Stimulated activated naive CD8-positive, alpha-beta T cell treated with anti-CD3 and anti-CD28 coated beads, Interleukin-15, Interleukin-2, amounts not matched to agents 100 ng/mL and 50 ng/mL, for 24 hours (primary cell): ENCODE measurements at regions not wholly inside any gene's neighbourhood (a gene's known extent, or its start where the extent isn't known, plus 50 kb on each side); places are given as distances from the start of the nearest gene placed in this dataset.
"Not testable (repeated sequence)": the region's sequence is repeated elsewhere in the genome, so short reads cannot be mapped to it uniquely, and the experiment has no call there.

Experiments used
- H3K27ac Mint-ChIP-seq: one replicate; pipeline ENCODE4 v1.8.0; 2021; ENCODE audit warnings: mild to moderate bottlenecking, mixed read lengths
- H3K27me3 Mint-ChIP-seq: one replicate; pipeline ENCODE4 v1.8.0; 2021; ENCODE audit warnings: mixed read lengths
- H3K36me3 Mint-ChIP-seq: one replicate; pipeline ENCODE4 v1.8.0; 2021; ENCODE audit warnings: low read depth, mixed read lengths
- H3K4me1 Mint-ChIP-seq: one replicate; pipeline ENCODE4 v1.8.0; 2021; ENCODE audit warnings: low read depth, mixed read lengths
- H3K4me3 Mint-ChIP-seq: one replicate; pipeline ENCODE4 v1.8.0; 2021; ENCODE audit warnings: mild to moderate bottlenecking, mixed read lengths
- H3K9me3 Mint-ChIP-seq: one replicate; pipeline ENCODE4 v1.8.0; 2021; ENCODE audit warnings: mixed read lengths

GRCh38 chr1:143709606-143710259, 262.1 kb downstream of the FAM72C start:
- H3K36me3 Mint-ChIP-seq, H3K4me3 Mint-ChIP-seq, H3K9me3 Mint-ChIP-seq, H3K4me1 Mint-ChIP-seq, H3K27ac Mint-ChIP-seq: not testable (repeated sequence)
- peaks cover 28% of the 10 kb centered on the region for H3K27me3 Mint-ChIP-seq

- not testable (repeated sequence) for H3K36me3 Mint-ChIP-seq, H3K27ac Mint-ChIP-seq, H3K9me3 Mint-ChIP-seq, H3K4me3 Mint-ChIP-seq
- Mint-ChIP-seq H3K4me1 (peaks cover 10% of the 10 kb centered on the region), H3K27me3 (peaks cover 36% of the 10 kb centered on the region)
Measured at GRCh38 chr1:143702739-143703138, 269.0 kb downstream of the FAM72C start.

GRCh38 chr1:143699731-143700130, 272.1 kb downstream of the FAM72C start:
- peaks cover 10% of the 10 kb centered on the region for H3K4me1 Mint-ChIP-seq
- no peak overlapping the region for H3K4me3 Mint-ChIP-seq
- no peak overlapping the region for H3K27ac Mint-ChIP-seq
- peaks cover 4% of the 10 kb centered on the region for H3K9me3 Mint-ChIP-seq
- H3K27me3 Mint-ChIP-seq: peaks cover 54% of the 10 kb centered on the region
- no peaks in the 10 kb centered on the region for H3K36me3 Mint-ChIP-seq

- peaks cover 4% of the 10 kb centered on the region for H3K9me3 Mint-ChIP-seq
- H3K4me3 Mint-ChIP-seq: peak overlapping the region; percentile 12
Measured at GRCh38 chr1:143699115-143699514, 272.7 kb downstream of the FAM72C start.

GRCh38 chr1:143698016-143698415, 273.8 kb downstream of the FAM72C start:
- H3K27me3 Mint-ChIP-seq: peaks cover 70% of the 10 kb centered on the region
- peaks cover 4% of the 10 kb centered on the region for H3K9me3 Mint-ChIP-seq
- H3K4me3 Mint-ChIP-seq: no peak overlapping the region
- peaks cover 10% of the 10 kb centered on the region for H3K4me1 Mint-ChIP-seq
- no peaks in the 10 kb centered on the region for H3K36me3 Mint-ChIP-seq
- no peak overlapping the region for H3K27ac Mint-ChIP-seq

More at GRCh38 chr1:143699115-143699514, 272.7 kb downstream of the FAM72C start:
- no peak overlapping the region for H3K27ac Mint-ChIP-seq
- H3K27me3 Mint-ChIP-seq: peaks cover 60% of the 10 kb centered on the region
- peaks cover 10% of the 10 kb centered on the region for H3K4me1 Mint-ChIP-seq
- no peaks in the 10 kb centered on the region for H3K36me3 Mint-ChIP-seq

- Mint-ChIP-seq H3K36me3 (no peaks in the 10 kb centered on the region), H3K9me3 (peaks cover 4% of the 10 kb centered on the region), H3K4me3 (no peak overlapping the region), H3K27ac (no peak overlapping the region), H3K4me1 (peaks cover 6% of the 10 kb centered on the region), H3K27me3 (peaks cover 73% of the 10 kb centered on the region)
Measured at GRCh38 chr1:143694085-143694484, 277.7 kb downstream of the FAM72C start.

- H3K4me1 Mint-ChIP-seq: no peaks in the 10 kb centered on the region
- H3K9me3 Mint-ChIP-seq: no peaks in the 10 kb centered on the region
- H3K36me3 Mint-ChIP-seq: no peaks in the 10 kb centered on the region
- H3K27ac Mint-ChIP-seq: no peak overlapping the region
- H3K27me3 Mint-ChIP-seq: peaks cover 54% of the 10 kb centered on the region
- H3K4me3 Mint-ChIP-seq: no peak overlapping the region
Measured at GRCh38 chr1:143691971-143692529, 279.7 kb downstream of the FAM72C start.

GRCh38 chr1:143691400-143691891, 280.3 kb downstream of the FAM72C start:
- H3K9me3 Mint-ChIP-seq: no peaks in the 10 kb centered on the region
- no peak overlapping the region for H3K4me3 Mint-ChIP-seq
- no peak overlapping the region for H3K27ac Mint-ChIP-seq
- peaks cover 50% of the 10 kb centered on the region for H3K27me3 Mint-ChIP-seq
- no peaks in the 10 kb centered on the region for H3K36me3 Mint-ChIP-seq
- H3K4me1 Mint-ChIP-seq: no peaks in the 10 kb centered on the region

- Mint-ChIP-seq H3K27me3 (peaks cover 42% of the 10 kb centered on the region), H3K27ac (no peak overlapping the region), H3K36me3 (no peaks in the 10 kb centered on the region), H3K9me3 (no peaks in the 10 kb centered on the region), H3K4me3 (no peak overlapping the region), H3K4me1 (no peaks in the 10 kb centered on the region)
Measured at GRCh38 chr1:143689781-143690180, 282.0 kb downstream of the FAM72C start.

- Mint-ChIP-seq H3K4me3 (no peak overlapping the region), H3K4me1 (no peaks in the 10 kb centered on the region), H3K9me3 (peaks cover 13% of the 10 kb centered on the region), H3K27me3 (peaks cover 4% of the 10 kb centered on the region), H3K36me3 (no peaks in the 10 kb centered on the region), H3K27ac (no peak overlapping the region)
Measured at GRCh38 chr1:143680304-143680703, 291.5 kb downstream of the FAM72C start.

GRCh38 chr1:143672983-143673382, 298.8 kb downstream of the FAM72C start:
- H3K4me1 Mint-ChIP-seq: no peaks in the 10 kb centered on the region
- peaks cover 27% of the 10 kb centered on the region for H3K9me3 Mint-ChIP-seq
- peaks cover 39% of the 10 kb centered on the region for H3K27me3 Mint-ChIP-seq
- H3K27ac Mint-ChIP-seq: no peak overlapping the region
- no peak overlapping the region for H3K4me3 Mint-ChIP-seq
- no peaks in the 10 kb centered on the region for H3K36me3 Mint-ChIP-seq

- Mint-ChIP-seq H3K36me3 (no peaks in the 10 kb centered on the region), H3K27me3 (peaks cover 61% of the 10 kb centered on the region), H3K9me3 (peaks cover 26% of the 10 kb centered on the region), H3K4me1 (no peaks in the 10 kb centered on the region), H3K4me3 (no peak overlapping the region), H3K27ac (no peak overlapping the region)
Measured at GRCh38 chr1:143667730-143668129, 304.1 kb downstream of the FAM72C start.

GRCh38 chr1:143666851-143667250, 304.9 kb downstream of the FAM72C start:
- H3K9me3 Mint-ChIP-seq: peaks cover 26% of the 10 kb centered on the region
- H3K4me3 Mint-ChIP-seq: no peak overlapping the region
- H3K27ac Mint-ChIP-seq: no peak overlapping the region
- H3K4me1 Mint-ChIP-seq: peaks cover 4% of the 10 kb centered on the region
- peaks cover 68% of the 10 kb centered on the region for H3K27me3 Mint-ChIP-seq
- peaks cover 4% of the 10 kb centered on the region for H3K36me3 Mint-ChIP-seq

- H3K36me3 Mint-ChIP-seq: peaks cover 4% of the 10 kb centered on the region
- H3K9me3 Mint-ChIP-seq: peaks cover 26% of the 10 kb centered on the region
- H3K4me1 Mint-ChIP-seq: peaks cover 4% of the 10 kb centered on the region
- H3K27me3 Mint-ChIP-seq: peaks cover 77% of the 10 kb centered on the region
- H3K27ac Mint-ChIP-seq: no peak overlapping the region
- H3K4me3 Mint-ChIP-seq: no peak overlapping the region
Measured at GRCh38 chr1:143665606-143666005, 306.2 kb downstream of the FAM72C start.

- H3K27ac Mint-ChIP-seq, H3K4me3 Mint-ChIP-seq, H3K36me3 Mint-ChIP-seq, H3K4me1 Mint-ChIP-seq: not testable (repeated sequence)
- Mint-ChIP-seq H3K27me3 (peaks cover 83% of the 10 kb centered on the region), H3K9me3 (peaks cover 12% of the 10 kb centered on the region)
Measured at GRCh38 chr1:143663056-143663455, 308.7 kb downstream of the FAM72C start.
